ENCODE measurements at regions not wholly inside any gene's neighbourhood (a gene's known extent, or its start where the extent isn't known, plus 50 kb on each side); places are given as distances from the start of the nearest gene placed in this dataset.

GRCh38 chr16:79267781-79268180, 332.8 kb downstream of the MAF start:
- Histone ChIP-seq H2AFZ (ENCODE audit: low read depth, low read length) (no peak overlapping the region), H3K4me1 (replicated peaks in 1 of 2; ENCODE audit: control insufficient read depth in 2 of 2, insufficient read depth in 2 of 2, low read length in 2 of 2) (no peaks in the 10 kb centered on the region), H3K9ac (ENCODE audit: insufficient read depth in 1 of 2, low read depth in 2 of 2, low read length in 2 of 2) (no peak overlapping the region), H3K9me3 (replicated peaks; ENCODE audit: control insufficient read depth, insufficient read depth, low read depth, low read length) (no peaks in the 10 kb centered on the region), H3K36me3 (ENCODE audit: control insufficient read depth, insufficient read depth, low read length) (no peaks in the 10 kb centered on the region), H3K79me2 (ENCODE audit: control insufficient read depth, insufficient read depth, low read length) (no peaks in the 10 kb centered on the region), H3K27ac (ENCODE audit: extremely low read depth, low read depth, low read length) (no peak overlapping the region), H3K4me2 (ENCODE audit: insufficient read depth, low read length) (no peak overlapping the region), H3K27me3 (ENCODE audit: control insufficient read depth in 2 of 2, insufficient read depth in 2 of 2, low read length in 2 of 2) (peaks cover 3 to 9% of the 10 kb centered on the region in 2 experiments; a peak in 2 of 5 replicates), H4K20me1 (replicated peaks; ENCODE audit: control insufficient read depth, insufficient read depth, low read length) (no peaks in the 10 kb centered on the region; the same call in 1 of the 2 replicates), H3K4me3 (no peak overlapping the region), H3K9me1 (ENCODE audit: control insufficient read depth, insufficient read depth, low read length) (no peaks in the 10 kb centered on the region)
- FAIRE-seq (no peak), ATAC-seq (no peak), DNase-seq (ENCODE audit: extremely low read depth in 1 of 4, low spot score in 3 of 4) (no peak)
- CTCF ChIA-PET (ENCODE audit: low intra/inter-chr PET ratio), result no interaction called here
- POLR2A ChIA-PET, result interaction anchor here (1.0 kb wide), 1 partner anchor 12 kb away, joined by 3 read pairs; no protein-coding TSS in a partner anchor
- in situ Hi-C loops (cut with MboI), result no loop called here
- BruUV-seq (replicated peaks), result no TSS peak
- WGBS (ENCODE audit: insufficient coverage, low coverage, missing lambda C conversion rate), result 0% methylated on average over 6 of the region's 6 CpGs
- no peak for TF ChIP-seq MEF2A (IDR thresholded peaks at IDR 0.05; ENCODE audit: control insufficient read depth, low read depth, low read length)
- TF ChIP-seq FOXP4 (CRISPR knock-in tag; IDR thresholded peaks at IDR 0.05; ENCODE audit: borderline replicate concordance), result no peak
- no peak for TF ChIP-seq BCLAF1 (IDR thresholded peaks at IDR 0.05; ENCODE audit: borderline replicate concordance in 1 of 2, control insufficient read depth in 1 of 2, low read depth in 2 of 2, low read length in 1 of 2)
- intact Hi-C loops (cut with micrococcal nuclease), result no loop called here
